GM18498 (cell line): ENCODE measurements at regions not wholly inside any gene's neighbourhood (a gene's known extent, or its start where the extent isn't known, plus 50 kb on each side); places are given as distances from the start of the nearest gene placed in this dataset.

ENCODE experiments used
- ATAC-seq: cut with Tn5 transposase; IDR thresholded peaks from one replicate; pipeline ENCODE4 v1.9.1; 2021; ENCODE audit warnings: mild to moderate bottlenecking, moderate library complexity; ENCODE audit not compliant: unreplicated experiment

DNA sequence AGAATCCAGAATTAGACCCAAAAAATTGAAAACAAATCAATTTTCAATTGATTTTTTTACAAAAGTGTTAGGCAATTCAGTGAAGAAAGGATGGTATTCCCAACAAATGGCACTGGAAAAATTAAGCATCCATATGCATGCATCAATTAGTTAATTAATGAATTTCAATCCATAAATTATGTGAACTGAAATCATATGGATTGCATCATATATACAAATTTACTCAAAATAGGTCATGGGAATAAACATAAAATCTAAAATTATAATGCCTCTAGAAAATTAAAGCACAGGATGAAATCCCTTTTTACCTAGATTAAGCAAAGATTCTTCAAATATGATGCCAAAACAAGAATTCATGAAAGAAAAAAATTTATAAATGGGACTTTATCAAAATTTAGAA is 213.9 kb upstream of the KLHL29 start:
- ATAC-seq, result no peak

DNA sequence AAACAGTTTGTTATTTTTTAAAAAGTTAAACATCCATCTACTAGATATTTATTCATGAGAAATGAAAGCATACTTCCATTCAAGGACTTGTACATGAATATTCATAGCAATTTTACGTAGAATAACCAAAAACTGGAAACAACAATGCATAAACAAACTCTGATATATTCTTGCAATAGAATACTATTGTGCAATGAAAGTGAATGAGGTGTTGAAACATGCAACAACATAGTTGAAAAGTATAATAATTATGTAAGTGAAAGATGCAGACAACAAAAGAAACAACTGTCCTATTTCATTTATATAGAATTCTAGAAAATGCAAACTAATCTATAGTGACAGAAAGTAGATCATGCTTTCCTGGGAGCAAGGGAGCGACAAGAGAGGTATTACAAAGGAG is 206.6 kb upstream of the KLHL29 start:
- ATAC-seq, result no peak

GRCh38 chr2:23183733-23184132 is 201.2 kb upstream of the KLHL29 start:
- no peak for ATAC-seq

DNA sequence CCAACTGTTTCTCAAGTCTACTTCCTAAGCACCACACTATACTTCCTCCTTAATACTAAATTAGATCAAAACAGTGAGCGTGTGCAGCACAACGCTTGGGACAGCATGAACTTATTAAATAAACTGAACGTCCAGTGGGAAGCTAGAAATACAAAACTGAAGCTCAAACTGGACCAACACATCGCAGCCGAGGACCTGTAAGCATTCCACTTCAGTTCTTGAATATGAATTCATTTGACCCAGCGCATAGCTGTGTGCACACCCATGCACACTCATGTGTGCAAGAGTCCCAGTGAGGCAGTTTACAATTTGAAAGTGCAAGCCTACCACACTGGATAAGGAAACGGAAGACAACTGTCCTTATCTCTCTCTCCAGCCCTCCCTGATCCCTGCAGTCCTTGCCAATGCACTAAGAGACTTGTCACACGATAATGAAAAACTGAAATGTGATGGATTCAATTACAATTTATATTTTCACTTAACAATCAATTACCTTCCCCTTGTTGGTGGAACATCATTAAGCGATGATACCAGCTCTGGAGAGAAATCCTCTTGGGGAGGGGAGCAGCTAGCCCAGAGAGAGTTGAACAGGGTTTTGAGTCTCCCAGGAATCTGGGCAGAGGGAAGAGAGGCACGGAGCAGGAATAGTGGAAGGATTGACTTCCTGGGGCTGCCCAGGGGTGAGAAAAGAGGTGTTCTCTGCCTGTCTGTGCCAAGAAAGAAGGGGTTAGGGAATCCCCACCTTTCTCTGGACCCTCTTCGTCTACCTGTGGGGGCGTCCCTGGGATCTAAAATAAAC is 186.5 kb upstream of the KLHL29 start:
- no peak for ATAC-seq

- peak; percentile 51 for ATAC-seq
Observed at GRCh38 chr2:23199115-23199918, 185.7 kb upstream of the KLHL29 start.

DNA sequence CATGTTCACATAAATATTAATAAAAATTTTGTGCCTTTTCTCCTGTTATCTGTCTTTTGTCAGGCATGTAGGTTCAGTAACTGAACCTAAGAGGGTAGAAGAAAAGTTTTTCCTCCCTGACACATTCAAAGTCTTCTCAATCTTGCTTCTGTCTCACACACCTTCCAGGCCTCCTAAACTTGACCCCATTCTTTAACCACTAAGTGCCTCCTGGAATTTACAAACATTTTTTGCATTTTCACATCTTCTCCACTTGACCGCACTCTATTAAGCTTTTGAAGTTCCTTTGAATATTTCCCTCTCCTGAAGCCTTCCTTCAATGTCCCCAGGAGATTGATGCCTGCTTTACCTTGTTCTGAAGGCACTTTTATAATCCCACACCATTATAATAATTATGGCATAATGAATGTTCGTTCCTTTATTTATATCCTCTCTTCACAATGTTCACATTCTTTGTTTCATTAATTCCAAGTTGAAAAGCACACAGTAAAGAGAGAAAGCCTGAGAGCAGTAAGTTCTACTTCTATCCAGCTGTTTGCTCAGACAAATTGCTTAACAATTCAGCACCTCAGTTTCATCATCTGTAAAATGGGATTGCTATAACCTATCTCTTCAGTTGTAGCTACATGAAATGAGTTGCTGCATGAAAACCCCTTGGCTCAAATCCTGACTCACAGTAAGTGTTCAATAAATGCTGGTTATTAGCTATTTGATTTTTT is 184.8 kb upstream of the KLHL29 start:
- ATAC-seq, result no peak

- no peak for ATAC-seq
Observed at GRCh38 chr2:23200787-23201114, 184.2 kb upstream of the KLHL29 start.

GRCh38 chr2:23203383-23203782 is 181.6 kb upstream of the KLHL29 start:
- ATAC-seq, result no peak

DNA sequence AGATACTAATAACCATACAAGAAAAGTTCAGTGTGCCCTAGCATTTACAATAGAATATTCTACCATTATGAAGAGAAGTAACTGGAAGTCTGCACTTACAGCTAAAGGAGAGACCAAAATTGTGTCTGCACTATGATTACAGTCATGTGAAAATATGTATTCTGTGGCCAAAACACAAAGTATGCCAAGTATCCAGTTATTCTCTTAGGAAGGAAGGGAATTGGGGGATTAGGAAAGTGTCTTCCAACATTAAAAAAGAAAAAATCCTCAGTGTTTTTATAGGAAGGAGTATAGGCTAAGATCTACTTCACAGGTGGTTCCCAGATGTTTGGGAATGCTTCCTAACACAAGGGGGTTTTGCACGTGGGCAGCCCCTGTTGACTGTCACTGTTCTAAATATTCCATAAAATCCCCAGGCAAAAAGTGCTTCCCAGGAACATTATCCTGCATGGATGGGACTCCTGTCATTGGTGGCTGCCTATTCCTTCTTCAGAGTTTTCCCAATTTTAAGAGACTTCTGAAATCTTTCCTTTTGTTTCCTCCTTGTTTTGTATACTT is 180.2 kb upstream of the KLHL29 start:
- no peak for ATAC-seq

DNA sequence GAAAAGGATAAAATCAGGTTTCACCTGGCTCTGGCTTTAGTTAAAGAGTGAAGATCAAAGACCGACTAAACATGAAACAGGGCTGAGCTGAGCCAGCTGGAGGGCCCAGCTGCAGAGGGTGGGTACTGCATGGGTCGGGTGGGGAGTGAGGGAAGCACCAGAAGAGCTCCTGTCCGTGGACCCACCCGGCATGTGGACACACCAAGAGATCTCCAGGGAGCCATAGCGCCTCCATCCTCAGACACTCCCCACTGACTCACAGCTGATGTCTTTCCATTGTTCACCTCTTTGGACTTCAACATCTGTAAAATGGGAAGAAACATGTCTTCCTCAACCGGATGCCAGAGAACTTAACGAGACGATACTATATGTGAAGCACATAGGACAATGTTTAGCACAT is 178.3 kb upstream of the KLHL29 start:
- no peak for ATAC-seq

DNA sequence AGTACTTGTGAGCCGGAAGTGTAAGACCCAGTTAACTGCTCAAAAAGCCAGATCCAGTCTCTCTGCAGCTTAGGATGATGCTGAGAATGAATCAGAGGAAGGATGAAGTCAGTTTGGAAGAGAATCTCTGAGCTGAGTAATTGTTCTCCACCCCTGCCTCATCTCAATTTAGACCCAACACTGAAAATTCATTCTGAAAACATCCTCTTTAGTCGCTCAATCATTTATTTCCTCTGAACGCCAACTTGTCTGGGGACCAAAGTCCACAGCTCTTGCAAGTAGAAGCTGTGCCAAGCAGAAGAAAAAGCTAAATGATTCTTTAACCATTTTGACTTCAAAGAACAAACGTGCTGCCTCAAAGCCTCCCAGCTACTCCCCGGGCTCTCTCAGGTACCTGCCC is 177.1 kb upstream of the KLHL29 start:
- no peak for ATAC-seq

- no peak for ATAC-seq
Observed at GRCh38 chr2:23208339-23208738, 176.6 kb upstream of the KLHL29 start.

GRCh38 chr2:23209059-23209458 is 175.9 kb upstream of the KLHL29 start:
- no peak for ATAC-seq

DNA sequence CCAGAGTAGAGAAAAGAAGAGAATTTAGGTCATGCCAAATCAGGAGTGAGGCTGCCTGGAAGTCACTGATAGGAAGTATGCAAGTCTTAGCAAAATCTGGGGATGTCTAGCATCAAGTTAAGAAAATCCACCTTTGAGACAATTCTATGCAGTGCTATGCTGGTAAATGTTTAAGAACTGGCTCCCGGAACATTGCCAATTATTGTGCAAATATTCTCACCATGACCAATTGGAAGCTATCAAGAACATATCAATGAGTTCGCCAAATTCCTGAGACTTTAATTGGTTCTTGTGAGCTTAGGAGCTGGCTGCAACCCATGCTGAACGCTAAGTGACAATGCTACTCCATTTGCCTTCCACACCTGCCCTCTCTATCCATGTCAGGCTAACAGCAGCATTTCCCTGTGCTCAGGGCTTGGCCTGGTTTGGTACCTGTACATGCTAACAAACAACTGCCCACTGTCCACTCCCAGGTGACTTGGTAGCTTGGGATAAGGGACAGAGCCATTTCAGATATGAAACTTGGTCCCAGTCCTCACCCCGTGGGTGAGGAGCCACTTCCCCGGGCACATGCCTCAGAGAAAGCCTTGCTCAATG is 172.9 kb upstream of the KLHL29 start:
- ATAC-seq, result no peak

DNA sequence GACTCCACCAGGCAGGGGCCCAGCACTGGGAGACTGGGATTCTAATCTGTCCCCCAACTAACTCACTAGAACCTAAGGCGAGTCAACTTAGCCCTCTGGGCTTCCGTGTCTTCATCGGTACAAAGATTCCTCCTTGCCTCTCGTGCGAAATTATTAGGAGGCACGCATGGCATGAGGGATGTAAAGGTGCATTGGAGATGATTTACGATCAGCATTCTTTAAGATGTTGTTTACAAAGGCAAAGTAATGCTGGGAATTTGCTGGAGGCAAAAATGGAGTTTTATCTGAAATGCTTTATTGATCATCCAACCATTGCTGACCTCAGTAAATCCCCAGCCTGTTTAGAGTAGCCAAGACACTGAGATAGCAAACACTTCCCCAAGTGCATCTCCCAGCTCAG is 171.8 kb upstream of the KLHL29 start:
- no peak for ATAC-seq

GRCh38 chr2:23215016-23215415 is 170.0 kb upstream of the KLHL29 start:
- ATAC-seq, result no peak

DNA sequence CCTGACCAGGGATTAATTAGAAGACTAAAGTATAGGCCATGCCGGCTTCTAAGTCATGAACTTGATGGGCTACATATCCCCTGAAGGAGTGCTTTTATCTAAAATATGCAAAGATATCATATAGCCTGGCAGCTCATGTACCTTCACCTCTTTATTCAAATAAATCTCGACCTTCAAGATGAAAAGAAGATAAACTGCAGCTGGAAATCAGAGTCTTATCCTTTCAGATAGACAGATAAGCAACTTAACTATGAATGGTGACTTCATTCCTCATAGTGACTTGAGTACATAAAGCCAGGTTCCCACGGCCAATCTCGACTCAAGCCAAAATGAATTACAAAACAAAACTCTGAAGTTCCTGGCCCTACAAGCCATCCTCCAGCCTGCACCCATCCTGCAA is 165.3 kb upstream of the KLHL29 start:
- no peak for ATAC-seq

DNA sequence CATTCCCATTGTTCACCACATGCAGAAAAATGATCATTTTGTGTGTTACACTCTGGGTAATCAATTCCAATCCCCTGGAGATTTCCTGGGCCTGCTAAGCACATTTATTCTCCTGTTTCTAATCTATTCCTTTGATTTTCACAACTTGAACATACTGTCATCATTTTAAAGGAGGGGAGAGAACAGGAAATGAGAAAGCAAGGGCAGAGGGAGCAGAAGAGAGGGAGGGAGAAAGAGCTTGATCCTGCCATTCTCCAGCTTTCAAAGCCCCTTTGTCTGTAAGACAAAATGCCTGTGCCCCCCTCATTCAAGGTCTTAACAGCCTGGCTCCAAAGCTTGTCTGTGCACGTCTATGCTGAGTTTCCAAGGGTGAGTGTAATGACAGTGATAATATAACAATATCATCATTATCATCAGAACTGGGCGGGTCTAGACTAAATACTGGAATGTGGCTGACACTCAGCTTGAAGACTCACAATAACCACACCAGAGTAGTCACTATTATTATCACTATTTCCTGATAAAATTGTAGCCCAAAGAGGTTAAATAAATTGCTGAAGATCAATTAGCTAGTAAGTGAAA is 164.4 kb upstream of the KLHL29 start:
- ATAC-seq, result no peak

DNA sequence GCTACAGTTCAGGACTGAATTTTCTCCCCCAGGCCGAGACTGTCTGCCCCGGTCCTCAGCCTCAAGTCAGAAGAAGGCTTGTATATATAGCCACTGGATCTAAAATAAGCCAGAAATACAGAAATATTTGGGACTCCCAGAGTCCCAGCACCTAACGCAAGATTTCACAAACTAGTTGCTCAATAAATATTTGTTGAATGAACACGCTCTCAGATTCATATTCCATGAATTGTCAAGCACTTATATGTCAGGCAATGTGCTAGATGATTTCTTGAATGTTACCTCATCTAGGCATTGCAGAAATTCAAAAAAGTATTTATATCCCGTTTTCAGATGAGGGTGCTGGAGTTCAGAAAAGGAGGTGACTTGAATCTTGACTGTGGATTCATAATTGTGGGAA is 163.7 kb upstream of the KLHL29 start:
- no peak for ATAC-seq

GRCh38 chr2:23221901-23222300 is 163.1 kb upstream of the KLHL29 start:
- no peak for ATAC-seq

DNA sequence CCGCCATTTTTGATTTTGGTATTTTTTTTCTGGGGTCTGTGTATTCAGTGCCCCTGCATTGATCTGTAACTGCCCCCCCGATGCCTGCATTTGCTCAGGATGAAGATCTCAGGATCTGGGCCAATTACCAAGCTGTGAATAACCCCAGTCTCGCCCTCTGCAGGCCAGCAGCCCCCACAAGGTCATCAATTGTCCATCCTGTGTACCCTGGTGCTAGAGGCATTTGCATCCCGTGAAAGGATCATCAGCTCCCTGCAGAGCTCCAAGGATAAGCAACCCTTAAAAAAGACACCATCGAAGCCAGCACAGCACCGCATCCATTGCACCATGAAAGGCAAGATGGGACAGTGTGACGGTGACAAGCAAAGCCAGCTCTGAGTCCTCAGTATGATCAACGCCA is 154.1 kb upstream of the KLHL29 start:
- no peak for ATAC-seq
